ENCODE measurements at regions not wholly inside any gene's neighbourhood (a gene's known extent, or its start where the extent isn't known, plus 50 kb on each side); places are given as distances from the start of the nearest gene placed in this dataset.

DNA sequence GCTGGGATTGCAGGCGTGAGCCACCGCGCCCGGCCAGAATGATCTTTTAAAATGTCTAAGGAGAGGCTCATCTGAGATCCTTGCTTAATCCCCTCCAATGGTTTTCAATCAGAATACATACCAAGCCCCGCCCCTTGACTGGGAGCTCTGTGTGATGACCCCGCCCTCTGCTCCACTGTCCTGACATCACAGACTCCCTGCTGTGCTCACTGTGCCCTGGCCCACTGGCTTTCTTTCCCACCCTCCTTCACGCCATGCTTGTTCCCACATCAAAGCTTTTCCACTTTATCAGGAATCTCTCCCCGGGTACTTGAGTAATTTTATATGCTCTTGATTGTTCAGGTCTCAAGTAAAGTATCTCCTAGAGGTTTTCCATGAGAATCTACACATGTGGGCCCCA, 762.3 kb upstream of the ID2 start:
- no peaks in the 10 kb centered on the region for H3K4me1 ChIP-seq (ENCODE audit: control insufficient read depth in 2 of 2, insufficient read depth in 2 of 2, low read length in 2 of 2)
- H3K27ac ChIP-seq (ENCODE audit: low read depth in 1 of 2, low read length in 1 of 2) = no peak overlapping the region
- H3K9me3 ChIP-seq (ENCODE audit: control insufficient read depth in 2 of 2, insufficient read depth in 1 of 2, low read length in 1 of 2) = no peaks in the 10 kb centered on the region
- DNase-seq (ENCODE audit: low read depth in 6 of 9, low spot score in 9 of 9) = no peak
- no peaks in the 10 kb centered on the region for H3K27me3 ChIP-seq (ENCODE audit: control insufficient read depth in 2 of 2, insufficient read depth in 1 of 2, low read length in 1 of 2)
- H3K36me3 ChIP-seq (ENCODE audit: control insufficient read depth in 2 of 2, insufficient read depth in 2 of 2, low read length in 1 of 2) = no peaks in the 10 kb centered on the region
- no peak overlapping the region for H3K4me3 ChIP-seq (ENCODE audit: low read length in 2 of 2)
- 92% methylated on average over 8 of the region's 8 CpGs for WGBS

DNA sequence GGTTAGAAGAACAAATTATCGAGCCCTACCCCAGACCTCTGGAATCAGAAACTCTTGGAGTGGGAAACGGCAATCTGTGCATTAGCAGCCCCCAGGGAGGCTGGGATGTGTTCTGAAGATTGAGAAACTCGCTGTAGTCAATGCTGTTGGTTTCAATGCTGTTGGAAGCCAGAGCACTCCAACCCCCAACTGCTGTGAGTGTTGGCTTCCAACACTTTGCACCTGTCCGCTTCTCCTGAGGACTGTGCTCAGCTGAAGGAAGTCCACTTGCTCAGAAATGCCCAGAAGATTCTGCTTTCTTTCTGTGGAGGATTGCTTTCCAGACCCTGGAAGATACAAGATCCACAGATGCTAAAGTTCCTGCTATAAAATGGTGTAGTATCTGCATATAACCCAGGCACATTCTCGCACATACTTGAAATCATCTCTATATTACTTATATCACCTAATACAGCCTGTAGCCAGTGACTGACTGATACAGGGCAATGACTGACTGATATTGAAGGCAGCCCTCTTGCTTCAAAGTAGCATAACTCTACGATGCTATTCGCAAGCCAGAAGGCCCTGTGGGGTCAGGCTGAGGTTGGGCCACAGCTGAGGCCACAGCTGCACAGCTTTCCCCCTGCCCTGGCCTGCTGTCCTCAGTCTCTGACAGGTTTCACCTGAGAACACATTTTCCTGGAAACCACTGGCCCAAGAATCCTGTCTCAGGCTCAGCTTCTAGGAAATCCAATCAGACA, 757.7 kb upstream of the ID2 start:
- no peaks in the 10 kb centered on the region for H3K27me3 ChIP-seq (ENCODE audit: control insufficient read depth in 2 of 2, insufficient read depth in 1 of 2, low read length in 1 of 2)
- 87% methylated on average over 7 of the region's 7 CpGs for WGBS
- H3K27ac ChIP-seq (ENCODE audit: low read depth in 1 of 2, low read length in 1 of 2) = no peak overlapping the region
- H3K4me1 ChIP-seq (ENCODE audit: control insufficient read depth in 2 of 2, insufficient read depth in 2 of 2, low read length in 2 of 2) = no peaks in the 10 kb centered on the region
- no peak for DNase-seq (ENCODE audit: low read depth in 6 of 9, low spot score in 9 of 9)
- no peak overlapping the region for H3K4me3 ChIP-seq (ENCODE audit: low read length in 2 of 2)
- H3K36me3 ChIP-seq (ENCODE audit: control insufficient read depth in 2 of 2, insufficient read depth in 2 of 2, low read length in 1 of 2) = no peaks in the 10 kb centered on the region
- H3K9me3 ChIP-seq (ENCODE audit: control insufficient read depth in 2 of 2, insufficient read depth in 1 of 2, low read length in 1 of 2) = no peaks in the 10 kb centered on the region

DNA sequence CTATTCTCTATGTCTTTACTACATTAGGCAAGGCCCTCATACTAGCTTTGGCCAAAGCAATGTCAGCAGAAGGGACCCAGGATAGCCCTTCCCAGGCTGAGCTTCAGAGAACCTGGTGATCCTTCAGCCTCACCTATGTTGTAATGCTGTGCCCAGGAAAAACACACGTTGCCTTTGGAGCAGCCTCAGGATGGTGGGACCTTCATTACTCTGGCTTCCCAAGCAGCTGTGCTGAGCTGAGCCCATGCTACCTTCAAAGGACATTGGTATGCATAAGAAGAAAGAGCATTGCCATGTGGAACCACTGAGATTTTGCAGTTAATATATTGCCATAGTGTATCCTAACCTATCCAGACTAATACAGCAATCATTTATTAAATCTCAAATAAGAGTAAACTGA, 756.4 kb upstream of the ID2 start:
- H3K27ac ChIP-seq (ENCODE audit: low read depth in 1 of 2, low read length in 1 of 2) = no peak overlapping the region
- no peaks in the 10 kb centered on the region for H3K27me3 ChIP-seq (ENCODE audit: control insufficient read depth in 2 of 2, insufficient read depth in 1 of 2, low read length in 1 of 2)
- WGBS = 98% methylated on average over 1 of the region's 1 CpG
- no peak for DNase-seq (ENCODE audit: low read depth in 6 of 9, low spot score in 9 of 9)
- H3K9me3 ChIP-seq (ENCODE audit: control insufficient read depth in 2 of 2, insufficient read depth in 1 of 2, low read length in 1 of 2) = no peaks in the 10 kb centered on the region
- no peaks in the 10 kb centered on the region for H3K36me3 ChIP-seq (ENCODE audit: control insufficient read depth in 2 of 2, insufficient read depth in 2 of 2, low read length in 1 of 2)
- H3K4me3 ChIP-seq (ENCODE audit: low read length in 2 of 2) = no peak overlapping the region
- no peaks in the 10 kb centered on the region for H3K4me1 ChIP-seq (ENCODE audit: control insufficient read depth in 2 of 2, insufficient read depth in 2 of 2, low read length in 2 of 2)

DNA sequence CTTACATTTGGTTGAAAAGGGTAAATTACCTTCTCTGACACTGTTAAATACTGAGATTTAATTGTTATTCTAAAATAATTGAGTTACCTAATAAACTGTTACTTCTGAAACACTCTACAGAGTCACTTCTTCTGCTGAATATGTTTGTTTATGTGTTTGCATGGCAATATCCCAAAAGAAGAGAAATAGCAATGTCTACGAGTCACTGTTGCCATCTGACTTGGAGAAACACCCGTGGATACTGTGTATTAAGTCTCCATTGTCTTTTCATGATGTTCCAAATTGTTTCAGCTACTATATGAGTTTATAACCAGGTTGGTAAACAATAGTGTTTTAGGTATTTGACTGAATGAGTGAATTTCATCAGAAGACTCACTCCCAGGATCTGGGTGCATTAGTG, 754.2 kb upstream of the ID2 start:
- 96% methylated on average over 2 of the region's 2 CpGs for WGBS
- DNase-seq (ENCODE audit: low read depth in 6 of 9, low spot score in 9 of 9) = no peak
- Histone ChIP-seq H3K36me3 (ENCODE audit: control insufficient read depth in 2 of 2, insufficient read depth in 2 of 2, low read length in 1 of 2) (no peaks in the 10 kb centered on the region), H3K9me3 (ENCODE audit: control insufficient read depth in 2 of 2, insufficient read depth in 1 of 2, low read length in 1 of 2) (no peaks in the 10 kb centered on the region), H3K4me1 (ENCODE audit: control insufficient read depth in 2 of 2, insufficient read depth in 2 of 2, low read length in 2 of 2) (no peaks in the 10 kb centered on the region), H3K4me3 (ENCODE audit: low read length in 2 of 2) (no peak overlapping the region), H3K27ac (ENCODE audit: low read depth in 1 of 2, low read length in 1 of 2) (no peak overlapping the region), H3K27me3 (ENCODE audit: control insufficient read depth in 2 of 2, insufficient read depth in 1 of 2, low read length in 1 of 2) (no peaks in the 10 kb centered on the region)

DNA sequence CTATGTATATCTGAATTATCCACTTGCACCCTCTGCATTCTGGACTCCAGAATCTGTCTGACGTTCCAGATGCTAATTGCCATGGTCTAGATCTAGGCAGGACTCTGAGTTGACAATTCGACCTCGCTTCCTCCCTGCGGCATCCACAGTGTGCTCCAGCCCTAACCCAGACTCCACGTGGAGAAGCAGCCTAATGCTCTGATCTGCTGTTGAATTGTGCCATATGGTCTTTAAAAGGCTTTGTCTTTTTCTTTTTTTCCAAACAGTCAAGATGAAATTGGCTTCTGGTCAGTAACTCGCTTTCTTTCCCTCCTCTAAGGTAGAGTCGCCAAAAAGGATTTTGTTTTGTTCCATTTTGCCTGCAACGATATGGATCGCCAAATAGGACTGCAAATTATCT, 752.6 kb upstream of the ID2 start:
- DNase-seq (ENCODE audit: low read depth in 6 of 9, low spot score in 9 of 9) = no peak
- H3K4me1 ChIP-seq (ENCODE audit: control insufficient read depth in 2 of 2, insufficient read depth in 2 of 2, low read length in 2 of 2) = no peaks in the 10 kb centered on the region
- no peak overlapping the region for H3K4me3 ChIP-seq (ENCODE audit: low read length in 2 of 2)
- no peak overlapping the region for H3K27ac ChIP-seq (ENCODE audit: low read depth in 1 of 2, low read length in 1 of 2)
- H3K36me3 ChIP-seq (ENCODE audit: control insufficient read depth in 2 of 2, insufficient read depth in 2 of 2, low read length in 1 of 2) = no peaks in the 10 kb centered on the region
- H3K9me3 ChIP-seq (ENCODE audit: control insufficient read depth in 2 of 2, insufficient read depth in 1 of 2, low read length in 1 of 2) = no peaks in the 10 kb centered on the region
- H3K27me3 ChIP-seq (ENCODE audit: control insufficient read depth in 2 of 2, insufficient read depth in 1 of 2, low read length in 1 of 2) = no peaks in the 10 kb centered on the region
- 98% methylated on average over 9 of the region's 9 CpGs for WGBS

DNA sequence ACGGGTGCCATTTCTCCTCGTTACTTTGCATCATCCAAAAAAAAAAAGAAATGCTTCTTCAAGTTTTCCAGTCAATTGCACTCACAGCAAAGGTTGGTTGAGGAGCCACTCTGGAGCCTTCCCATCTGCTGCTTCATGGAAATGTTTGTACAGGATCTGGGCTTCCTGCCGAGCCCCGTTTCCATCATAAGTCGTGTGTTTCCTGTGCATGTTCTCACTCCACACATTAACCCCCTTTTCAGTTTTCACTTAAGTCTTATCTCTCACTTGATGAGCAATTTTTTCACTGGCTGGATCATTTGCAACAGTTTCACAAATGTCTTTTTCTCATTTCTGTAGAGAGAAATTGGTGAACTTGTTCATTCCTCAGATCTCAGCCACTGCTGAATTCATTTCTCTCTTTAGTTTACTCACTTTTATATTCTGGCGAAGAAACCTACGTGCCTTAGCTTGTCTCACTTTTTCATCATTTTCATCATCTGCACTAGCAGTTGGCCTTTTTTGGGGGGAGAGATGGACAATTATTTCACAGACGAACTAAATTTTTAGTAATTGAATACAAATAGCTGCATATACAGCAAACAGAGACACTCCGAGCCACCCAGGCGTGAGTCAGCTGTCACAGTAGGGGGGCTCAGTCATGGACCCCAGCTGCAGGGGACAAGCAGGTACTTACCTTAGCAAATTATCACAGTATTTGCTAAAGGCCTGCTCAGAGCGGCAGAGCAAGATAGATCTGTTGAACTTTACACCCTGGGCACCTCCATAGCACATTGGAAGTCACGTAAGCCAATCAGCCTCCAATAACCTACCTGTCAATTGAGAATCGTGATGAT, 750.8 kb upstream of the ID2 start:
- no peaks in the 10 kb centered on the region for H3K27me3 ChIP-seq (ENCODE audit: control insufficient read depth in 2 of 2, insufficient read depth in 1 of 2, low read length in 1 of 2)
- no peaks in the 10 kb centered on the region for H3K36me3 ChIP-seq (ENCODE audit: control insufficient read depth in 2 of 2, insufficient read depth in 2 of 2, low read length in 1 of 2)
- 91% methylated on average over 13 of the region's 13 CpGs for WGBS
- no peak for DNase-seq (ENCODE audit: low read depth in 6 of 9, low spot score in 9 of 9)
- H3K4me1 ChIP-seq (ENCODE audit: control insufficient read depth in 2 of 2, insufficient read depth in 2 of 2, low read length in 2 of 2) = no peaks in the 10 kb centered on the region
- no peak overlapping the region for H3K27ac ChIP-seq (ENCODE audit: low read depth in 1 of 2, low read length in 1 of 2)
- no peaks in the 10 kb centered on the region for H3K9me3 ChIP-seq (ENCODE audit: control insufficient read depth in 2 of 2, insufficient read depth in 1 of 2, low read length in 1 of 2)
- H3K4me3 ChIP-seq (ENCODE audit: low read length in 2 of 2) = no peak overlapping the region

DNA sequence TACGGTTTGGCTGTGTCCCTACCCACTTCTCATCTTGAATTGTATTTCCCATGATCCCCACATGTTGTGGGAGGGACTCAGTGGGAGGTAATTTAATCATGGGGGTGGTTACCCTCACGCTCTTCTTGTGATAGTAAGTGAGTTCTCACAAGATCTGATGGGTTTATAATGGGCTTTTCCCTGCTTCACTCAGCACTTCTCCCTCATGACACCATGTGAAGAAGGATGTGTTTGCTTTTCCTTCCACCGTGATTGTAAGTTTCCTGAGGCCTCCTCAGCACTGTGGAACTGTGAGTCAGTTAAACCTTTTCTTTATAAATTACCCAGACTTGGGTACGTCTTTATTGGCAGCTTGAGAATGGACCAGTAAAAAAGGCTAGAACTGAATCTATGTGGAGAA, 750.0 kb upstream of the ID2 start:
- Histone ChIP-seq H3K36me3 (ENCODE audit: control insufficient read depth in 2 of 2, insufficient read depth in 2 of 2, low read length in 1 of 2) (no peaks in the 10 kb centered on the region), H3K4me3 (ENCODE audit: low read length in 2 of 2) (no peak overlapping the region), H3K4me1 (ENCODE audit: control insufficient read depth in 2 of 2, insufficient read depth in 2 of 2, low read length in 2 of 2) (no peaks in the 10 kb centered on the region), H3K27me3 (ENCODE audit: control insufficient read depth in 2 of 2, insufficient read depth in 1 of 2, low read length in 1 of 2) (no peaks in the 10 kb centered on the region), H3K9me3 (ENCODE audit: control insufficient read depth in 2 of 2, insufficient read depth in 1 of 2, low read length in 1 of 2) (no peaks in the 10 kb centered on the region), H3K27ac (ENCODE audit: low read depth in 1 of 2, low read length in 1 of 2) (no peak overlapping the region)
- 96% methylated on average over 4 of the region's 4 CpGs for WGBS
- no peak for DNase-seq (ENCODE audit: low read depth in 6 of 9, low spot score in 9 of 9)

DNA sequence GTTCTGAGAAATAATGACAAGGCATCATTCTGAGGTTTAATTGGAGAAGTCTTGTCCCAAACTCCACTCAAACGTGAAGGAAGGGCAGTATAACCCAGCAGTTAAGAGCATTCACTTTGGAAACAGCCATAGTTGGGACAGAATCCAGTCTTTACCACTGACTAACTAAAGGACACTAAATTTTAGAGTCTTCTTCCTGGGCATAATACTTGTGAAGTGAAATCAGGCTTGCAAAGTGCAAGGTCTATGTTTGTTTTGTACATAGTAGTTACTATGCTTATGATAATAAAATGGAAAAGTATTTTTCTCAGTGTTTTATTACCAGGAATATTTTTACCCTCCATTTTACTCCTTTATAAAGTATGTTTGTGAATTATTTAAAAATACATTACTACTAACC, 748.2 kb upstream of the ID2 start:
- 90% methylated on average over 1 of the region's 1 CpG for WGBS
- no peak for DNase-seq (ENCODE audit: low read depth in 6 of 9, low spot score in 9 of 9)
- H3K4me1 ChIP-seq (ENCODE audit: control insufficient read depth in 2 of 2, insufficient read depth in 2 of 2, low read length in 2 of 2) = no peaks in the 10 kb centered on the region
- no peaks in the 10 kb centered on the region for H3K36me3 ChIP-seq (ENCODE audit: control insufficient read depth in 2 of 2, insufficient read depth in 2 of 2, low read length in 1 of 2)
- H3K4me3 ChIP-seq (ENCODE audit: low read length in 2 of 2) = no peak overlapping the region
- no peak overlapping the region for H3K27ac ChIP-seq (ENCODE audit: low read depth in 1 of 2, low read length in 1 of 2)
- H3K9me3 ChIP-seq (ENCODE audit: control insufficient read depth in 2 of 2, insufficient read depth in 1 of 2, low read length in 1 of 2) = no peaks in the 10 kb centered on the region
- H3K27me3 ChIP-seq (ENCODE audit: control insufficient read depth in 2 of 2, insufficient read depth in 1 of 2, low read length in 1 of 2) = no peaks in the 10 kb centered on the region

DNA sequence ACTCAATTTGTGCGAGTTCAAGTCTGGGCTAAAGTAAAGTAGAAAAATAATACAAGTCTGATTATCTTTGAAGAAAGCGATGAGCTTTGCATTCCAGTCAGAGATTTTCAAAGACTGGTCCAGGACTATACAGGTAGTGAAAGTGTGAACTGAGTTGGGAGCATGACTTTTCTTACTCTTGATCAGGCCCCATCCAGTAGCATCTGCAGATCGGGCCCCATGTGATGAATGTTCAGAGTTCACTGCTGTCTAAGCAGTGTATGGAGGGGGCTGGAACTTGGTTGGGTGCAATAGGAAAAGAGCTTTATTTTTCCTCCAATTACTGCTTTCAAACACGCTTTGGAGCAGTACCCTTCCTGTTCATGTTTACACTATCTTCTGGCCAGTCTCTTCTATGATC, 747.4 kb upstream of the ID2 start:
- over 99% methylated on average over 4 of the region's 4 CpGs for WGBS
- Histone ChIP-seq H3K27ac (ENCODE audit: low read depth in 1 of 2, low read length in 1 of 2) (no peak overlapping the region), H3K9me3 (ENCODE audit: control insufficient read depth in 2 of 2, insufficient read depth in 1 of 2, low read length in 1 of 2) (no peaks in the 10 kb centered on the region), H3K4me1 (ENCODE audit: control insufficient read depth in 2 of 2, insufficient read depth in 2 of 2, low read length in 2 of 2) (no peaks in the 10 kb centered on the region), H3K4me3 (ENCODE audit: low read length in 2 of 2) (no peak overlapping the region), H3K36me3 (ENCODE audit: control insufficient read depth in 2 of 2, insufficient read depth in 2 of 2, low read length in 1 of 2) (no peaks in the 10 kb centered on the region), H3K27me3 (ENCODE audit: control insufficient read depth in 2 of 2, insufficient read depth in 1 of 2, low read length in 1 of 2) (no peaks in the 10 kb centered on the region)
- DNase-seq (ENCODE audit: low read depth in 6 of 9, low spot score in 9 of 9) = no peak
